GM12891 (cell line): ENCODE measurements at regions not wholly inside any gene's neighbourhood (a gene's known extent, or its start where the extent isn't known, plus 50 kb on each side); places are given as distances from the start of the nearest gene placed in this dataset.

Experiments used
- DNase-seq: peaks from one replicate; pipeline ENCODE4 v3.0.0; 2011; ENCODE audit warnings: low spot score; ENCODE audit not compliant: insufficient read length
- FAIRE-seq: peaks from 2 replicates; lab custom pipeline; 2011; peaks lifted over from hg19 to GRCh38; lab: Jason Lieb, UNC
- PAX5 ChIP-seq: IDR thresholded peaks from 2 replicates; pipeline ENCODE4 v1.6.1; 2011; ENCODE audit warnings: low read length, moderate library complexity, mild to moderate bottlenecking; ENCODE audit not compliant: insufficient read depth, severe bottlenecking
- POLR2A ChIP-seq: IDR thresholded peaks from 2 replicates; pipeline ENCODE4 v1.6.1; 2011; ENCODE audit warnings: low read depth, low read length, control low read depth
- POLR2AphosphoS5 ChIP-seq: IDR thresholded peaks from 2 replicates; pipeline ENCODE4 v1.6.1; 2011; ENCODE audit warnings: low read depth, low read length, control low read depth
- POU2F2 ChIP-seq: IDR thresholded peaks from 2 replicates; pipeline ENCODE4 v1.6.1; 2011; ENCODE audit warnings: low read depth, mild to moderate bottlenecking, control low read depth, low read length, moderate library complexity
- SPI1 ChIP-seq: IDR thresholded peaks from 2 replicates; pipeline ENCODE4 v1.6.1; 2011; ENCODE audit warnings: low read depth, low read length, control low read depth
- TAF1 ChIP-seq: IDR thresholded peaks from 2 replicates; pipeline ENCODE4 v1.6.1; 2011; ENCODE audit warnings: low read depth, low read length, control low read depth

GRCh38 chr18:78809845-78810244, 169.8 kb upstream of the SALL3 start:
- FAIRE-seq = peak; percentile 87
- TF ChIP-seq POLR2A = no peak
- TF ChIP-seq POU2F2 = no peak
- no peak for TF ChIP-seq SPI1
- TF ChIP-seq TAF1 = no peak
- no peak for DNase-seq

GRCh38 chr18:78810706-78811105, 168.9 kb upstream of the SALL3 start:
- no peak for DNase-seq
- TF ChIP-seq POU2F2 (no peak), POLR2AphosphoS5 (no peak), POLR2A (no peak)
- no peak for FAIRE-seq

GRCh38 chr18:78812067-78812466, 167.6 kb upstream of the SALL3 start:
- DNase-seq (no peak), FAIRE-seq (no peak)
- no peak for TF ChIP-seq POU2F2
- no peak for TF ChIP-seq POLR2A
- no peak for TF ChIP-seq SPI1
- no peak for TF ChIP-seq POLR2AphosphoS5
- no peak for TF ChIP-seq PAX5
- no peak for TF ChIP-seq TAF1

- DNase-seq (no peak), FAIRE-seq (no peak)
- no peak for TF ChIP-seq POLR2A
- TF ChIP-seq PAX5 = no peak
- no peak for TF ChIP-seq POLR2AphosphoS5
- no peak for TF ChIP-seq POU2F2
- no peak for TF ChIP-seq SPI1
- no peak for TF ChIP-seq TAF1
Measured at GRCh38 chr18:78813156-78813555, 166.5 kb upstream of the SALL3 start.

- DNase-seq (no peak), FAIRE-seq (no peak)
- TF ChIP-seq TAF1 = no peak
- no peak for TF ChIP-seq SPI1
- TF ChIP-seq POU2F2 = no peak
- no peak for TF ChIP-seq PAX5
- no peak for TF ChIP-seq POLR2A
- no peak for TF ChIP-seq POLR2AphosphoS5
Measured at GRCh38 chr18:78813936-78814710, 165.5 kb upstream of the SALL3 start.

- DNase-seq (no peak), FAIRE-seq (no peak)
- no peak for TF ChIP-seq POLR2A
Measured at GRCh38 chr18:78814766-78815165, 164.9 kb upstream of the SALL3 start.

- TF ChIP-seq POLR2A (no peak), TAF1 (no peak), SPI1 (no peak), POU2F2 (no peak), PAX5 (no peak), POLR2AphosphoS5 (no peak)
- FAIRE-seq (no peak), DNase-seq (no peak)
Measured at GRCh38 chr18:78816114-78816513, 163.5 kb upstream of the SALL3 start.

- DNase-seq (no peak), FAIRE-seq (no peak)
- TF ChIP-seq SPI1 (no peak), PAX5 (no peak), POLR2AphosphoS5 (no peak), POU2F2 (no peak), POLR2A (no peak), TAF1 (no peak)
Measured at GRCh38 chr18:78816916-78817315, 162.7 kb upstream of the SALL3 start.

- TF ChIP-seq TAF1 (no peak), POU2F2 (no peak), POLR2AphosphoS5 (no peak), PAX5 (no peak), SPI1 (no peak), POLR2A (no peak)
- DNase-seq = no peak
- no peak for FAIRE-seq
Measured at GRCh38 chr18:78818495-78818894, 161.1 kb upstream of the SALL3 start.

- no peak for FAIRE-seq
- no peak for TF ChIP-seq PAX5
- no peak for TF ChIP-seq TAF1
- no peak for TF ChIP-seq POLR2A
- no peak for TF ChIP-seq POLR2AphosphoS5
- no peak for TF ChIP-seq POU2F2
- TF ChIP-seq SPI1 = no peak
- no peak for DNase-seq
Measured at GRCh38 chr18:78818961-78819360, 160.7 kb upstream of the SALL3 start.
